Glutamatergic neuron (in vitro differentiated cells): ENCODE measurements at regions not wholly inside any gene's neighbourhood (a gene's known extent, or its start where the extent isn't known, plus 50 kb on each side); places are given as distances from the start of the nearest gene placed in this dataset.

ENCODE experiments used
- DNase-seq: peaks from one replicate; pipeline ENCODE4 v3.0.0; 2022
- H3K27ac Mint-ChIP-seq: one replicate; pipeline ENCODE4 v1.8.0; 2020; ENCODE audit warnings: mild to moderate bottlenecking, mixed read lengths, inconsistent platforms; ENCODE audit not compliant: unreplicated experiment
- H3K27me3 Mint-ChIP-seq: one replicate; pipeline ENCODE4 v1.8.0; 2020; ENCODE audit warnings: mild to moderate bottlenecking, moderate library complexity, mixed read lengths, inconsistent platforms; ENCODE audit not compliant: unreplicated experiment
- H3K36me3 Mint-ChIP-seq: one replicate; pipeline ENCODE4 v1.8.0; 2020; ENCODE audit warnings: mild to moderate bottlenecking, mixed read lengths, inconsistent platforms; ENCODE audit not compliant: unreplicated experiment
- H3K4me1 Mint-ChIP-seq: one replicate; pipeline ENCODE4 v1.8.0; 2020; ENCODE audit warnings: mild to moderate bottlenecking, low read depth, mixed read lengths, inconsistent platforms; ENCODE audit not compliant: unreplicated experiment
- H3K4me3 Mint-ChIP-seq: one replicate; pipeline ENCODE4 v1.8.0; 2020; ENCODE audit warnings: mild to moderate bottlenecking, mixed read lengths, inconsistent platforms; ENCODE audit not compliant: unreplicated experiment
- H3K9me3 Mint-ChIP-seq: one replicate; pipeline ENCODE4 v1.8.0; 2020; ENCODE audit warnings: mild to moderate bottlenecking, moderate library complexity, mixed read lengths, inconsistent platforms; ENCODE audit not compliant: unreplicated experiment
- CTCF ChIP-seq: fragments of 200-600 bp; sonication (generic); IDR thresholded peaks from one replicate; pipeline ENCODE4 v1.5.0; 2021; ENCODE audit not compliant: partially characterized antibody, unreplicated experiment

- Mint-ChIP-seq H3K27ac (no peak overlapping the region), H3K4me1 (no peaks in the 10 kb centered on the region), H3K9me3 (no peaks in the 10 kb centered on the region), H3K27me3 (no peaks in the 10 kb centered on the region), H3K36me3 (no peaks in the 10 kb centered on the region), H3K4me3 (no peak overlapping the region)
- TF ChIP-seq CTCF, result no peak
- DNase-seq, result no peak
Measured at GRCh38 chr6:85314586-85314985, 135.3 kb upstream of the NT5E start.

- Mint-ChIP-seq H3K4me1 (no peaks in the 10 kb centered on the region), H3K27ac (no peak overlapping the region), H3K9me3 (peaks cover 2% of the 10 kb centered on the region), H3K4me3 (no peak overlapping the region), H3K36me3 (no peaks in the 10 kb centered on the region), H3K27me3 (no peaks in the 10 kb centered on the region)
- TF ChIP-seq CTCF, result no peak
- no peak for DNase-seq
Measured at GRCh38 chr6:85300581-85300980, 149.3 kb upstream of the NT5E start.

GRCh38 chr6:85298553-85298952 lies 151.3 kb upstream of the NT5E start:
- Mint-ChIP-seq H3K27me3 (no peaks in the 10 kb centered on the region), H3K4me1 (no peaks in the 10 kb centered on the region), H3K9me3 (no peaks in the 10 kb centered on the region), H3K27ac (no peak overlapping the region), H3K36me3 (no peaks in the 10 kb centered on the region), H3K4me3 (no peak overlapping the region)
- DNase-seq, result no peak
- no peak for TF ChIP-seq CTCF

- Mint-ChIP-seq H3K27ac (no peak overlapping the region), H3K27me3 (no peaks in the 10 kb centered on the region), H3K4me3 (no peak overlapping the region), H3K4me1 (no peaks in the 10 kb centered on the region), H3K9me3 (peaks cover 9% of the 10 kb centered on the region), H3K36me3 (no peaks in the 10 kb centered on the region)
- no peak for DNase-seq
- no peak for TF ChIP-seq CTCF
Measured at GRCh38 chr6:85291326-85291725, 158.6 kb upstream of the NT5E start.

GRCh38 chr6:85287654-85288053 lies 162.2 kb upstream of the NT5E start:
- no peaks in the 10 kb centered on the region for H3K27me3 Mint-ChIP-seq
- TF ChIP-seq CTCF, result no peak
- H3K9me3 Mint-ChIP-seq, result peaks cover 9% of the 10 kb centered on the region
- no peaks in the 10 kb centered on the region for H3K4me1 Mint-ChIP-seq
- no peaks in the 10 kb centered on the region for H3K36me3 Mint-ChIP-seq
- no peak for DNase-seq
- no peak overlapping the region for H3K27ac Mint-ChIP-seq
- H3K4me3 Mint-ChIP-seq, result no peak overlapping the region
